HepG2 (cell line): ENCODE measurements at regions not wholly inside any gene's neighbourhood (a gene's known extent, or its start where the extent isn't known, plus 50 kb on each side); places are given as distances from the start of the nearest gene placed in this dataset.
A peak's percentile ranks its signal among the peaks of the same experiment; 100 is the strongest.

Source experiments
- ATAC-seq: fragments of 200-7000 bp; cut with Tn5 transposase; 3 replicates; pipeline ENCODE4 v1.9.1; 2020; ENCODE audit warnings: mild to moderate bottlenecking, moderate library complexity
- BruUV-seq: library from RNA; stranded (reverse); fragments of 400-500 nt; replicated peaks from 2 replicates; lab custom pipeline; 2021; lab: Mats Ljungman, UMichigan
- CTCF ChIA-PET: fragments of 300-600 bp; formaldehyde crosslinking; extraction: SDS; loops from one replicate; lab custom pipeline; 2021; ENCODE audit warnings: low total read pairs, inconsistent platforms, low intra/inter-chr PET ratio; lab: Yijun Ruan, JAX
- POLR2A ChIA-PET: fragments of 350-600 bp; sonication (Branson Sonifier 250); formaldehyde crosslinking; loops from one replicate; lab custom pipeline; 2020; ENCODE audit warnings: antibody characterized with exemption, inconsistent platforms; lab: Yijun Ruan, JAX
- DNase-seq: peaks from one replicate; pipeline ENCODE4 v3.0.0-alpha.2; 2015; ENCODE audit warnings: low spot score
- FAIRE-seq: peaks from 3 replicates; lab custom pipeline; 2011; peaks lifted over from hg19 to GRCh38; lab: Jason Lieb, UNC
- H2AFZ ChIP-seq: one replicate; pipeline ENCODE4 v1.6.1; 2011; ENCODE audit warnings: low read length, inconsistent platforms
- H3K27ac ChIP-seq: fragments of 300-600 bp; 3 replicates; pipeline ENCODE4 v1.8.0; 2011; ENCODE audit warnings: mixed run types, mild to moderate bottlenecking, mixed read lengths, low read length, inconsistent platforms; ENCODE audit not compliant: insufficient read depth; ENCODE audit errors: extremely low read length
- H3K27me3 ChIP-seq, 2 experiments: fragments of 200-600 bp in 1 of 2; 2 replicates in 1 of 2; 3 replicates in 1 of 2; pipeline versions ENCODE4 v1.6.0 to v1.8.0; 2011; ENCODE audit warnings: low read length in 2 of 2, mild to moderate bottlenecking in 2 of 2, moderate library complexity in 2 of 2, inconsistent platforms in 1 of 2; ENCODE audit not compliant: insufficient read depth in 2 of 2, control insufficient read depth in 1 of 2
- H3K36me3 ChIP-seq, 2 experiments: fragments of 200-600 bp in 1 of 2; replicated peaks in 1 of 2; 2 replicates in 1 of 2; 3 replicates in 1 of 2; pipeline versions ENCODE4 v1.5.1 to v1.8.0; 2011; ENCODE audit warnings: low read length in 2 of 2, inconsistent platforms in 1 of 2; ENCODE audit not compliant: insufficient read depth in 2 of 2, control insufficient read depth in 1 of 2
- H3K4me1 ChIP-seq: 2 replicates; pipeline ENCODE4 v1.5.1; 2012; ENCODE audit warnings: low read length, inconsistent platforms; ENCODE audit not compliant: insufficient read depth
- H3K4me2 ChIP-seq: 2 replicates; pipeline ENCODE4 v1.6.0; 2011; ENCODE audit warnings: low read depth, low read length, inconsistent platforms
- H3K4me3 ChIP-seq, 3 experiments: fragments of 200-600 bp in 1 of 3; sonication (generic), shearing (Covaris generic) in 1 of 3; replicated peaks in 1 of 3; 2 replicates each; pipeline ENCODE4 v1.5.1; 2011 to 2016; ENCODE audit warnings: low read length in 3 of 3, inconsistent platforms in 2 of 3, low read depth in 2 of 3, mild to moderate bottlenecking in 2 of 3, control low read depth in 1 of 3, mixed read lengths in 1 of 3; ENCODE audit not compliant: insufficient read depth in 1 of 3
- H3K79me2 ChIP-seq: one replicate; pipeline ENCODE4 v1.6.1; 2011; ENCODE audit warnings: low read length, inconsistent platforms; ENCODE audit not compliant: insufficient read depth
- H3K9ac ChIP-seq: 2 replicates; pipeline ENCODE4 v1.6.0; 2011; ENCODE audit warnings: mild to moderate bottlenecking, low read depth, low read length, inconsistent platforms; ENCODE audit not compliant: insufficient read depth
- H3K9me3 ChIP-seq: 2 replicates; pipeline ENCODE4 v1.5.1; 2012; ENCODE audit warnings: mild to moderate bottlenecking, low read length
- H4K20me1 ChIP-seq: 2 replicates; pipeline ENCODE4 v1.6.0; 2011; ENCODE audit warnings: inconsistent platforms, mild to moderate bottlenecking, low read length, moderate library complexity; ENCODE audit not compliant: insufficient read depth
- ARID4A ChIP-seq: sonication (generic); formaldehyde crosslinking; IDR thresholded peaks from 2 replicates; pipeline ENCODE4 v1.5.0; 2020; ENCODE audit warnings: mild to moderate bottlenecking, missing genetic modification reagents, borderline replicate concordance
- ARNTL ChIP-seq: sonication (generic); formaldehyde crosslinking; IDR thresholded peaks from 2 replicates; pipeline ENCODE4 v1.4.0; 2020; ENCODE audit warnings: mild to moderate bottlenecking, missing genetic modification reagents
- CEBPB ChIP-seq: IDR thresholded peaks from 2 replicates; pipeline ENCODE4 v1.6.1; 2011; ENCODE audit warnings: low read depth, low read length, improper control_type of control experiment, borderline replicate concordance
- FUBP1 ChIP-seq: sonication (generic); formaldehyde crosslinking; IDR thresholded peaks from 2 replicates; pipeline ENCODE4 v1.5.1; 2020; ENCODE audit warnings: missing genetic modification reagents, mild to moderate bottlenecking, borderline replicate concordance
- MEIS1 ChIP-seq: sonication (generic); formaldehyde crosslinking; IDR thresholded peaks from 2 replicates; pipeline ENCODE4 v1.9.0; 2021; ENCODE audit warnings: mild to moderate bottlenecking, missing genetic modification reagents, moderate library complexity, borderline replicate concordance
- NFRKB ChIP-seq: fragments of 450-650 bp; IDR thresholded peaks from 2 replicates; pipeline ENCODE4 v1.6.1; 2017
- PCBP1 ChIP-seq: fragments of 200-400 bp; formaldehyde crosslinking; IDR thresholded peaks from 2 replicates; pipeline ENCODE4 v1.6.1; 2017; ENCODE audit warnings: mild to moderate bottlenecking, low read depth, low read length, borderline replicate concordance
- TFDP2 ChIP-seq: sonication (generic); formaldehyde crosslinking; IDR thresholded peaks from 2 replicates; pipeline ENCODE4 v1.4.0; 2020; ENCODE audit warnings: missing genetic modification reagents
- ZKSCAN8 ChIP-seq: IDR thresholded peaks from 2 replicates; pipeline ENCODE4 v1.6.1; 2016; ENCODE audit warnings: borderline replicate concordance, missing genetic modification reagents, missing compliant biosample characterization
- ZNF569 ChIP-seq: sonication (generic); formaldehyde crosslinking; IDR thresholded peaks from 2 replicates; pipeline ENCODE4 v1.5.0; 2020; ENCODE audit warnings: mild to moderate bottlenecking, missing genetic modification reagents, moderate library complexity, borderline replicate concordance
- ZNF616 ChIP-seq: sonication (generic); formaldehyde crosslinking; IDR thresholded peaks from 2 replicates; pipeline ENCODE4 v1.5.0; 2020; ENCODE audit warnings: low read depth, mild to moderate bottlenecking, missing genetic modification reagents
- ZNF720 ChIP-seq: sonication (generic); formaldehyde crosslinking; IDR thresholded peaks from 2 replicates; pipeline ENCODE4 v1.4.0; 2020; ENCODE audit warnings: missing genetic modification reagents
- WGBS: methylation state at CpG from one replicate; pipeline ENCODE4 v1.1.6; 2017; ENCODE audit warnings: low lambda C conversion rate; 5-methylcytosine and 5-hydroxymethylcytosine counted together
- in situ Hi-C: cut with HindIII; loops from 2 replicates; pipeline ENCODE4 v1.10.0; 2017; ENCODE audit warnings: low pct_unique_long_range_greater_than_20kb; ENCODE audit not compliant: extremely low pct_ligation_motif_present
- intact Hi-C: fragments of 100-400 bp; cut with micrococcal nuclease; formaldehyde crosslinking; loops from one replicate; pipeline ENCODE4 v1.10.0; 2022; ENCODE audit not compliant: unreplicated experiment

GRCh38 chr11:95283650-95284049, 52.6 kb upstream of the SESN3 start:
- no peak for ATAC-seq
- Histone ChIP-seq H3K4me3 (no peak overlapping the region), H3K9ac (no peak overlapping the region), H2AFZ (no peak overlapping the region), H3K9me3 (no peaks in the 10 kb centered on the region), H3K27ac (no peak overlapping the region), H3K4me2 (no peak overlapping the region), H3K36me3 (no peaks in the 10 kb centered on the region), H3K4me1 (peaks cover 17% of the 10 kb centered on the region), H3K79me2 (no peaks in the 10 kb centered on the region), H3K27me3 (no peaks in the 10 kb centered on the region), H4K20me1 (no peaks in the 10 kb centered on the region)
- no peak for DNase-seq
- intact Hi-C loops: loop anchor here (2.0 kb wide), 1 partner anchor 53 kb away; the partner anchor contains the start of gene SESN3
- CTCF ChIA-PET: no interaction called here
- no peak for FAIRE-seq
- POLR2A ChIA-PET: no interaction called here
- no TSS peak for BruUV-seq
- WGBS: 7% methylated on average over 3 of the region's 3 CpGs
- in situ Hi-C loops: no loop called here
- peak; percentile 53 for TF ChIP-seq CEBPB
- TF ChIP-seq ARID4A: no peak
- TF ChIP-seq ZNF569 (CRISPR knock-in tag): no peak

GRCh38 chr11:95283146-95283545, 52.1 kb upstream of the SESN3 start:
- POLR2A ChIA-PET: no interaction called here
- Histone ChIP-seq H3K4me1 (peaks cover 17% of the 10 kb centered on the region), H2AFZ (no peak overlapping the region), H3K9ac (no peak overlapping the region), H4K20me1 (no peaks in the 10 kb centered on the region), H3K27ac (no peak overlapping the region), H3K4me3 (no peak overlapping the region), H3K36me3 (no peaks in the 10 kb centered on the region), H3K27me3 (no peaks in the 10 kb centered on the region), H3K9me3 (no peaks in the 10 kb centered on the region), H3K79me2 (no peaks in the 10 kb centered on the region), H3K4me2 (no peak overlapping the region)
- no peak for FAIRE-seq
- no peak for ATAC-seq
- no peak for DNase-seq
- CTCF ChIA-PET: no interaction called here
- WGBS: 52% methylated on average over 3 of the region's 3 CpGs
- BruUV-seq: no TSS peak
- in situ Hi-C loops: no loop called here
- intact Hi-C loops: loop anchor here (2.0 kb wide), 1 partner anchor 52 kb away; the partner anchor contains the start of gene SESN3
- no peak for TF ChIP-seq TFDP2
- no peak for TF ChIP-seq MEIS1 (CRISPR knock-in tag)
- no peak for TF ChIP-seq ZNF616 (CRISPR knock-in tag)
- TF ChIP-seq FUBP1 (CRISPR knock-in tag): no peak
- TF ChIP-seq ZKSCAN8 (CRISPR knock-in tag): no peak
- TF ChIP-seq ARNTL (CRISPR knock-in tag): no peak
- TF ChIP-seq ZNF720 (CRISPR knock-in tag): no peak
- no peak for TF ChIP-seq PCBP1
- no peak for TF ChIP-seq NFRKB
